Tongue (tissue), 1 donor: ENCODE measurements at regions not wholly inside any gene's neighbourhood (a gene's known extent, or its start where the extent isn't known, plus 50 kb on each side); places are given as distances from the start of the nearest gene placed in this dataset.

Source experiments
- DNase-seq: peaks from one replicate; pipeline ENCODE4 v3.0.0-alpha.2; 2015

DNA sequence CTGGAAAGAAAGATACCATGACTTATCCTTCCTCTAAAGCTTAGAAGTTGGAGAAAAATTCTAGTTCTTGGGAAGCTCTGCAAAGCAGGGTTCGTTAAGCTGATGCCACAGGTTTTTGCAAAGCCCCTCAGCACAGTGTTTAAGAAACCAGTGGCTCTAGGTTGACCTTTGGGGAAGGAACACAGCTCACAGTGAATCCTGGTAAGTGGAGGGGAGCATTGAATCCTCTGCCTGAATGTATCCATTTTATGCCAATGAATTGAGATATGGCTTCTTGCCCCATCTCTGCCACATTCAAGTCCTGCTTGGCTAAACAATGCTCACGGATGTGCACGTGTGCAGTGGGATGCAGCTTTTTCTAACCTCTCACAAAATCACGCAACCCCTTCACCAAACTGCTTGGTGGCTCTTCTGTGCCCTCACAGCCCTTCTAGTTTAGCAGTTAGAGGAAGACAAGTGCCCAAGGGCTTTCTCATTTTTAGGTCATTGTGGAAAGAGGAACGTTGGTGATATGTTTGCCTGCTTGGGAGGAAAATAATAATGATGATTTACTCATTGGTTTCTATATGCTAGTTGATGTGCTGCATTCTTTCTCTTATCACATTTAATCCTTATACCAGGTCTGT is 111.3 kb downstream of the DAD1 start:
- DNase-seq = no peak

DNA sequence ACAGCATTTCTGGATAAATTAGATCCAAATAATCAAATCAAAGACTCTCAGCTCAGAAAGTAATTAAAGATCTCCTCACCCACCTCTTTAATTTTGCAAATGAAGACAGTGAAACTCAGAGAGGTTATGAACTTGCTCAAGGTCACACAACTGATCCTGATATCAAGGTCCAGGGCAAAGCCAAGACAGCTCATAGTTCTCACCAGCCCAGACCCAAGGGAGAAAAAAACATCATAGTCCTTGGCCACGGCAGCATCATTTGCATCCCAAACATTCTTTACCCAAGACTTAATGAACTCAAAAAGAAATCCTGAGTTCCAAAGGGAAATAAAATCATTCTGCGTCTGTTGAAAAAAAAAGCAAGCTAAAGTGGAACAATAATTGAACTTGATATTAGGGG is 112.1 kb downstream of the DAD1 start:
- no peak for DNase-seq

DNA sequence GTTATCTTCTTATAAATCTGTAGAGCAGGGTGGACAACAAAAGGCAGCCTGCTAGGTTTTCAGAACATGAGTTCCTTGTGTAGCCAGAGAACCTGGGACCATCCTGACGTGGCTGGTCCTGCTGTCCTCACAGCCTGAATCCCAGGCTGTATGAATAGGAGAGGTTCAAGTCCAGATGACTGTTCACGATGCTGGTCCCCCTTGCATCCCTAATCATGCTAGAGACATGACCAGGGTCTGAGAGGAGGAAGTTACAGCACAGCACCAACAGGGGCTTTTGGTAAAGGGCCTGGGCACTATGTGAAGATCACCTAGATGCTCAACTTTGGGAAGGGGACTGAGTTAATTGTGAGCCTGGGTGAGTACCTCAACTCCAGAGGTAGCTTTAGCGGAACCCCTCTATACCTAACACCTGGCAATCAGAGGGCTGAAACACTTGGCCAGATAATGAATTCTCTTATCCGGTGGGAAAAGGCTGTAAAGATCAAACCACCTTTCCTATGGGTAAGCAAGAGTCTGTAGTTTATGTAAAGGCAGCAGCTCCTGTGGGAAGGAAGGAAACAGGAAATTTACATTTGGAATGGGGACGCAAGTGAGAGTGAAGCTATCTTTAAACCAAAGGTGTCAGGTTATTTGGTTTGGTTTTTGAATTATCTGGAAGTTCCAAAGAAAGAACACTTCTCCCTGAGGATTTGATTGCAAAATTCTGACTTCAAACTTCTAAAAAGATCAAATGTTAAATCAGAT is 112.8 kb downstream of the DAD1 start:
- DNase-seq = no peak

DNA sequence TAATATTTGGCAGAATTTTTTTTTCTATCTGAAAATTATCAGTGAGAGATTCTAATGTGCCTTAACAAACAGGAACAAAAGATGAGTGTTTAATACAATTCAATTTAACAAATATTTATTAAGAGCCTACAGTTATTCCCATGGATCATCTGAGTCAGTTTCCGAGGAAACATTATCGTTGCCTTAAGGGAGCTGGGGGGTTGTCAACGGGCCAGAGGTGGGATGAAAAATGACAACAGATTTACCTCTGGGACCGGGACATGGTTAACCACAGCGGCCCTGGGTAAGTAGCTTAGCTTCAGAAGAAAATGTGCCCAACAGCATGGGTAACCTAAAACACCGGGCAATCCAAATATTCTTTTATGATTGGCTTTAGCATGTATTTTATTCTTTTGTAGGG is 113.6 kb downstream of the DAD1 start:
- DNase-seq = no peak

DNA sequence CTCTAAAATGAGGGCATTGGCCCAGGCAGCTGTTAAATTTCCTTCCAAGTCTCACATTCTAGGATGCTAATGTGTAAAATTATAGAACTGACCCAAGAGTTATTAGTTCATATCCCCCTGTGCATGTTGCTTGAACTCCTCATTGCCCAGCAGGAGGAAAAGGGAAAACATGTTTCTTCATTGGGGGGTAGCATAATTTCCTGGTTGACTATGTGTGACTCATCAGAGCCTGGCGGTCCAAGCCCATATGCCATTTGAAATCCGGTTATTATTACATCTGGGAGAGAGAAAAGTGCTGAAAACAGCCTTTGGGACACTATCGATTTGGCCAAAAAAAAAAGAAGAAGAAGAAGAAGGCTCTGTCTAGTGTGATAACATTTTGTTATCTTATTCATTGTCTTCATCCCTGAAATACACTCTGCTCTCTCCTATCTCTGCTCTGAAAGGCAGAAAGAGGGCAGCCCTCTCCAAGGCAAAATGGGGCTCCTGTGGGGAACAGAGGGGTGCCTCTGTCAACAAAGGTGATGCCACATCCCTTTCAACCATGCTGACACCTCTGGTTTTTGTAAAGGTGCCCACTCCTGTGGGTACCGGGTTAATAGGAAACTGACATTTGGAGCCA is 114.2 kb downstream of the DAD1 start:
- DNase-seq = no peak

DNA sequence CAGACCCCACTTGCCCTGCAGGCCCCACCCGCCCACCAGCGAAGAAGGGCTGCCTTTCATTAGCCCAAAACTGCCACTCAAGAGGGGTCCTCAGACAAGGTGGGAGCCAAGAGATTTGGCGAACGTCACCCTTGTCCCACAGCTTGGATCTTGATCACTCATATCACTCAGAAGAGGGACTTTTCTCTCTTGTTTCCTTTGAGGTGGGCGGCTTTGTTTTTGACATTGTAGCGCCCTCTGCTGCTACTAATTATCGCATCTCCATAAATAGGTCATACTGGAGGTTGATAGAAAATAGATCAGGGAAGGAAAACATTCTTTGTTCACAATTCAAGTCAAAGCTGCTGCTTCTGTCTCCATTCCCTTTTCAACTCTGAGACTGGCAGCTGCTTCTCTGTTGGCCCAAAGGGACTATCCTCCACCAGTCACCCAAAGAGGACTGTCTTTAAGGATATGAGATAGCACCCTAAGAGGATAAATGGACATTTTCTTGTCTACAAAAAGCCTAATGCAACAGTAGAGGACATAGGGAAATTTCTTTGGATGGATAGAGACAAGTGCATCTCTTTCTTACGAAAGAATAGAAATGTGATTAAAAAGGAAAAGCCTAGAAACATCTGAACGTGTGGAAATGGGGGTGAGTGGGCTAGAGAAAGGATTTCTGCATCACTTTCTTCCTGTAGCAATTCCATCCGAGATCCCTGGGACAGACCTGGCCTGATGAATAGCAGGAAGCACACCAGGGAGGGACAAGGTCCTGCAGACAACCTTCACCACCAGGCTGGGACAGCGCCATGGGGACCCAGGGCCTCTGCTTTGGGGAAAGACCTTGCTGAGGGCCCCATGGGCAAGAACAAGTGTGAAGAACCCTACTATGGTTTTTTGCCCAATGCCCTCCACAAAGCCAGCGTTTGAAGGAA is 115.8 kb downstream of the DAD1 start:
- peak; percentile 72 for DNase-seq

DNA sequence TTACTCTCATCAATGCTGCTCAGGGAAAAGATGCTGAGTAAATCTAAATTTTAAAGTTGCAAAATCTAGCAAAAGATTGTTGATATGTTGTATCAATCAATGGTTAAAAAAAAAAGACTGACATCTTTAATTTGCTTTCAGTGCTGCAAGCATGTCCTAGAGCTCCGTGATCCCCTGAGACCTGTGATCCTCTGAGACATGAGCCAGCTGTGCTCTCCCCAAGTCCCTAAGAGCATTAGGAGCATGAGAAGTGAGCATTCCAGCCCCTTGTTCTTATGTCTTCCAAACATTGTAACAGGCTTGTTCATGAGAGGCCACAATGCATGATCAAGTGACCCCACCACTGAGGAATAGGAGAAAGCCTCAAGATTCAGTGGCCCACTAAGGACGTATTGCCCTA is 116.6 kb downstream of the DAD1 start:
- DNase-seq = no peak

DNA sequence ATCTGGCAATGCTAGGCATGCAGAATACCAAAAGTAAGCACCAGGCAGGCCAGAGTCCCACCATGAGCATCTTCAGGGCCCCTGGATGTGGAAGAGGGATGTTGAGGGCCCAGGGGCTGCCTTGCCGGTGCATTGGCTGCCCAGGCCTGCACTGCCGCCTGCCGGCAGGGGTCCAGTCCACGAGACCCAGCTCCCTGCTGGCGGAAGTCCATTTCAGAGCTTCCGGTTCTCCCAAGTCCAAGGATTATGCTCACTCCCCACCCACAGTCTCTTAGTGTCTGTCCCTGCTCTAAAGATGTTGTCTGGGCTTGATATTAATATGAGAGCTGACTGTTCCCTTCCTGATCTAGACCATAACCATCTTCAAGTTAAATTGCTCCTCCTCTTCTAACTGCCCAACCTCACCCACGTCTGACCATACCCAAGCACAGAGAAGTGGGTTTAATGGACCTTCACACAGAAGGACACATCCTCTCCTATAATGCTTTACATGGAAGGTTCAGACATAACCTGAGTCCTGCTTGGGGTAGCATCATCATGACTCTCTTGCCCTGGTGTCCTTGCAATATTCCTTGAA is 117.4 kb downstream of the DAD1 start:
- DNase-seq = peak; percentile 71

DNA sequence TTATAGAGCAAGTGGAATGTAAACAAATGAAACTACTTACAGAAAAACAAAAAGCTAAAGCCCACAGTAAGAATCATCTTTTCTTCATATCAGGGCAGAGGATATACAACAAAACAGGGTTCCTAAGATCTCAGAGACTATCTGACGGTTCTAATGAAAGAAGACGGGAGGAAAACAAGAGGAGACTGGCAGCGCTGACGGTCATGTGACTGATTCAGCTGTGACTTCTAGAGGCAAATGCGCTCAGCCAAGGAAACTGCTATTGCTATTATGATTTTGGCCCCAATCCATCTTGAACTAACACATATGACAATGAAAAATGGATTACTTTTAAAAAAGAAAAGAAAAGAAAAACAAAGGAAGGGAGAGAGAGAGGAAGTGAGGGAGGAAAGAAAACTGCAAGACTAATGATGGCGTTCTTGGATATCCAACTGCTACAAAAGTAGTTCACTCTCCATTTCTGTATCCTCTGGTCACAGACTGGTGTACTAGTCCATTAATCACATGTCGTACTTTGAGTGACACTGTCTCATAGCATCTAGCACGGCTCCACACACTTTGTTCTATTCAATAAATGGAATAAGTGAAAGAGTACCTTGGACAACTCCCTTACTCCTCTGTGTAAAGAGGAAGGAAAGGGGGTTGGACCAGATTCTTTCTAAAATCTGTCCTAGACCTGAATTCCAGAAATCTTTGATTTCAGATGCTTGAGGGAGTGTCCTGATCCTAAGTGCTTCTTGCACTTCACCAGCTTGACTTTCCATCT is 119.3 kb downstream of the DAD1 start:
- no peak for DNase-seq

DNA sequence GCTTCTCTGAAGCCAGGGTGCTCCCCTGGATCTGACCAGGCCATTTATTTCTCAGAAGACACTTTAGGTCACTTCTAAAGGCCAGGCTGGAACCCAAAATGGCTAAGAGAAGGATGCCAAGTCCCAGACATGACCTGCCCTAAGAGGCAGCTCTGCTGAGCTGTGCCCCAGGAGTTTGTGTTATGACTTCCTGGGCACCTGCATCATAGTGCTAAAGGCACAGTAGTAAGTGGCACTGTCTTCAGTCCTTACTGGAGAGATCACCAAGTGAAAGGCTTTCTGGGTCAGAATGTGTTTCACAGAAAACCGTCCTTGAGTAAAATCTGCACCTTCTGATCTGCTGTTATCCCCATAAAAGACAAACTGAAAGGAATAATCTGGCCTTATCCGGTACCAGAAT is 120.2 kb downstream of the DAD1 start:
- DNase-seq = no peak

DNA sequence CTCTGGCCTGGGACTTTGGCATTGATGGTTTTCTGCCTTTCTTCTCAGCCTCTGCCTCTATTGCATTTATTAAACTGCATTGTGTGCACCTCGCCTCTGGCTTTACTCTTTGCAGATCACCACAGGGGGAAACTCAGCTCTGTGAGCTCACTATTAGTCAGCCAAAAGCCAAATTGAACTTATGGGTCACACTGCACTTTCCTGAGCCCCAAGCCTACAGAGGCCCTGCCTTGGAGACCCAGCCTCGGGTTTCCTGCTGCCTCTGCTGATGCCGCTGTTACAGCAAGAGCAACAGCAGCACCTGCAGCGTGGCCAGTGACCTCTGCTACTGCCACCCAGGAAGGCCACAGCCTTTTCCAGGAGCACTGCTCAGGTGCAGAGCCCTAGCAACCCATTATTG is 122.5 kb downstream of the DAD1 start:
- no peak for DNase-seq

DNA sequence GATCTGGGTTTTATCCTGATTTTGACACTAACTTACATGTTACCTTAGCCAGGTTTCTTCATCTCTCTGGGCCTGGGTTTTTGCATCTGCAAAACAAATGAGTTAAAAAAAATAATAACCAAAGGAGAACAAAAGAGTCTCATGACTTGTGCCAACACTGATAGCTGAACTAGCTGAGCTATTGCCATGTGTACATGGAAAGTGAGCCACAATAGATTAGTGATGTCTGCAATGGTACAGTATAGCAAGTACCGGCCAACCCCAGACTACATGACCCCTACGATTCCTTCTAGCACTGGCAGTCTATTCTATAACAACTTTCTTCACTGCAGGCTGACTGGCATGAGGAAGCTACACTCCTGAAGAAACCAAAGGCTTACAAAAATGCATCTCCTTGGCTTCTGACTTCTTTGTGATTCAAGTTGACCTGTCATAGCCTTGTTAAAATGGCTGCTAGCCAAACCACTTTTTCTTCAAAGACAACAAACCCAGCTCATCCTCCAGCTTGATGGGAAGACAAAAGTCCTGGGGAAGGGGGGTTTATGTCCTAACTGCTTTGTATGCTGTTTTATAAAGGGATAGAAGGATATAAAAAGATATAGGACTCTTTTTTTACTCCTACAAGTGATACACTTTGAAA is 123.7 kb downstream of the DAD1 start:
- no peak for DNase-seq

DNA sequence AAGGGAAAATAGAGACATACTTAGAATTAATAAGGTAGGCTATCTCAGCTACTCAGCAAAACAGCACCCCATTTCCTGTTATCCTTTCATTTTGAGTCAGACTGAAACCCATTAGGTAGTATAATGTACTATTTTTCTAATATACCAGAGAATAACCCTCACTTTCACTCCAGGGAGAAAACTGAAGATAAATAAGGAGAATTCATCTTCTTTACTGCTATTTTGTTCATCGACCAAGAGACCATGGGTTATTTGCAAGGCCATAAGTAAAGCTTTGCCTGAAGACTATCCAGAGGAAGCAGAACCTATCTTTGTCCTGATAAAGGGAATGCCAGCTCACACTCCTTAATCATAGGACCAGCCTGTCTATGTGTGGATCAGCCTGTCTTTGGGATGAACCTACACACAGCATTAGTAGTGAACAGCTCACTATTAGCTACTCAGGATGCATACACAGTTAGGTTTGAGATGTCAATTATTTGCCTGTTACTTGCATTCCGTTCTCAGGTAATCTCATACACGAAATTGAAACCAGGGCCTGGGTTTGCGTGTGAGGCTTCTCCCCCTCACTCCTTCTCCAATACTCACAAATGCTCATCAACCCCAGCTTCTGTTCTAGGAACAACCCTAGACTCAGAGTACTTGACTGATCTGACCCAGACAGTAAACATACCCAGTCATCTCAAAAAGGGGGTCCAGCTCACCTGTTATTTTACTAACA is 124.4 kb downstream of the DAD1 start:
- no peak for DNase-seq

DNA sequence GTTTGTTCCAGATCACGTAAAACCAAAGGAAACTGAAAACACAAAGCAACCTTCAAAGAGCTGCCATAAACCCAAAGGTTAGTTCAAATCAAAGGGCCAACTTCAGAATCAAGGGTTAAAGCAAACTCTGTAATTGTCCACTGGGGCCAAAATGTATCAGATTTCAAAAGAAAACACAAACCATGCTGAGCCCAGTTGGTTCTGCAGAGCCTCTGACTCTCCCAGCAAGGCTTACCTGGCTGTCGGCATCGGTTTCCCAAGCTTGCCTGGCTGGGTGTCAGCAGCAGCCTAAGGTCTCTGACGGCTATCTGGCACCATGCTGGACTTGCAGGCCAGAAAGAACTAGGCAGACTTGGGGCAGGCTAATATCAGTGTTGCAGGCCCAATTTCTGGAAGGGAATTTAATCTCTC is 125.3 kb downstream of the DAD1 start:
- no peak for DNase-seq

DNA sequence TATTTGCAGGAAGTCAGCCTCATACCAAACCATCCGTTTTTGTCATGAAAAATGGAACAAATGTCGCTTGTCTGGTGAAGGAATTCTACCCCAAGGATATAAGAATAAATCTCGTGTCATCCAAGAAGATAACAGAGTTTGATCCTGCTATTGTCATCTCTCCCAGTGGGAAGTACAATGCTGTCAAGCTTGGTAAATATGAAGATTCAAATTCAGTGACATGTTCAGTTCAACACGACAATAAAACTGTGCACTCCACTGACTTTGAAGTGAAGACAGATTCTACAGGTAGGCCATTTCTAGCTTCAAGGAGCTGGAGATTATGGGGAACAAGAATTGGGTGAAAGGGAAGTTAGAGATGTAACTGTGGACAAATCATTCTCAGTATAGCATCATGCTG is 126.1 kb downstream of the DAD1 start:
- DNase-seq = no peak

DNA sequence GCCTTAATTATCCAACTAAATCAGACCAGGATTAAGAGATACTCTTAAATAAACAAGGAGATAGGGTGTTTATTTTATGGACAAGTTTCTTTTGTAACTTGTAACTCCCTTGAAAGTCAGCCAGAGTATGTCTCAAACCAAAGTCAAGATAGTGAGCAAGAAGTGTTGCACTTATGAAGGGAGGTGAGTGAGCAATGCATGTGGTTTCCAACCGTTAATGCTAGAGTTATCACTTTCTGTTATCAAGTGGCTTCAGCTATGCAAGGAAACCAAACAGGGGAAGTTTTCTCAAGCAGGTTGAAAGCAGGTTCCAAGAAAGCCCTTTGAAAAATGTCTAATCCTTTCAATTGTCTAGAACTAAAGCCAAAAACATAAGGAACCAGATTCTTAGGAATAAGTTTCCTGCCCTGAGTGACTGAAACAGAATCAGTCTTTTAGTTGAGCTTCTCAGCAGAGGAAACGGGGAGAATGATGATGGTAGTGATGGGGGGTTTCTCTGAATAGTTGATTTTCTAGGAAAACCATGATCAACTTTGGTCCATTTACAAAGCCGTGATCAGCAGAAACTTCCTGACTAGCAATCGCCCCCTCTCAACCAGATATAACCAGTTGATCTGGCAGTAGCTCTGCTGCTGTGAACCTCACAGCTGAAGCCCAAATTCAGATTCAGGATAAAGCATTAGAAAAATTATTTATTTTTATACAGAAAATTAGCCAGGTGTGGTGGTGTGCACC is 128.4 kb downstream of the DAD1 start:
- no peak for DNase-seq

DNA sequence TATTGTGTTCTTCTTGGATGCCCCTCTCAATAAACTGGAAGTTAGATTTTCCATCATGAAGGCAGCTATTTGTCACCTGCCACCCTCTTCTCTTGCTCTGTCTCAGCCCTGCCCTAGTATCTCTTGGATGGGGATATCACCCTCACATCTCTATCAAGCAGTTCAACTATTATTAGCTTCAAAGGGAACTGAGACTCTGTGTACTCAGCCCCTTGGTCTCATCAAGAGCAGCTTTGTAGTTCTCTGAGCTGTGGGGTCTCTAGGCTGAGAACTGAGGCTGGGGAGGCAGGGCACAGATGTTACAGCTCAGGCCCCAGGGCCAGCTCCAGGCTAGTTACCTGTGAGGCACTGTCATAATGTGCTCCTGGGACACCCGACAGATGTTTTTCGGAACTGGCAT is 130.3 kb downstream of the DAD1 start:
- no peak for DNase-seq

DNA sequence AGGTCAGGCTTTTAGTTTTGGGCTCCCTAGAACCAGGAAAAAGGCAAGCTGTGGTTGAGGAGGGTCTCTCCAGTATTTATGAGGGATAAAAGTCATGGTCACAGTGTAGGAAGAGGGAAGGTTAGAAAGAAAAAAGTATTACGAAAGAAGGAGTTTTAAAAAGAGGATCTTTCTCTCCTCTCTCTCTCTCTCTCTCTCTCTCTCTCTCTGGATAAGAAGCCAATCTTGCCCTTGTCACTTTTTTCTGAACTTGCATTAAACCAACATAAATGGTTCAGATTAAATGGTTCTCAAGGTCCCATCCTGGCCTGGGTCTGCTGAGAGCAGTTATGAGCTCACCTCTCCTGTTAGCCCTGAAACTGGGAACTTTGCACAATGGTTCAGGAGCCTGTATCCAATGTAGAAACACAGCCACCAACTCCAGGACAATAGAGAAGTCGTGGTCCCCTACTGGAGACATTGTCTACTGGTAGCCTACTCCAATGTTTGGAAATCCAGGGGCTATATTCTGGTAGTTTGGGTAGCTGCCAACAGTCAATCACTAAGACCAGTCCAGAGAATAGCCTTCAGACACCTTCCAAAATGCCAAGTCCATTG is 131.9 kb downstream of the DAD1 start:
- DNase-seq = no peak

DNA sequence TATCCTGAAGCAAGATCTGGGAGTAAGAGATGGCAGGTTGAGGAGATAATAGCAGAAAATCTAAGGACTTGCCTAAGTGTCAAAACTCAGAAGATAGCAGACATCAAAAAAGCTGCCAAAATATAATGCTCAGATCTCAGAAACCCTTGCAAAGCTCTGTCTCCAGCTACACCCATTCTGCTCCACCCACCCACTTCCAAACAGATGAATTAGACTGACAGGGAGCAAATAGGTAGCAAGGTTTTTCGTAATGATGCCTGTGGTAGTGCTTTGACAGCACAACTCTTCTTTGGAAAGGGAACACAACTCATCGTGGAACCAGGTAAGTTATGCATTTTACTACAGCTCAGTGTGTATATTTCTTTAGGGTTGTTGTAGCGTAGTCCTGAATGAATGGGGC is 132.6 kb downstream of the DAD1 start:
- no peak for DNase-seq
